ENCODE measurements at regions not wholly inside any gene's neighbourhood (a gene's known extent, or its start where the extent isn't known, plus 50 kb on each side); places are given as distances from the start of the nearest gene placed in this dataset.

GRCh38 chr18:56309104-56309503, 329.3 kb downstream of the TXNL1 start:
- no peak for DNase-seq (ENCODE audit: low read depth, low spot score)
- no peak for TF ChIP-seq CTCF (conservative IDR thresholded peaks at IDR 0.05)
- H3K4me1 Mint-ChIP-seq: peaks cover 27% of the 10 kb centered on the region
- H3K9me3 Mint-ChIP-seq: no peaks in the 10 kb centered on the region
- H3K27me3 Mint-ChIP-seq (ENCODE audit: low read depth): no peaks in the 10 kb centered on the region
- H3K36me3 Mint-ChIP-seq (ENCODE audit: low read depth): no peaks in the 10 kb centered on the region
- no peak overlapping the region for H3K27ac Mint-ChIP-seq (ENCODE audit: unreplicated experiment)
- H3K4me3 Mint-ChIP-seq: no peak overlapping the region

- Mint-ChIP-seq H3K27ac (ENCODE audit: unreplicated experiment) (no peak overlapping the region), H3K4me1 (peaks cover 20% of the 10 kb centered on the region), H3K9me3 (no peaks in the 10 kb centered on the region), H3K4me3 (no peak overlapping the region), H3K27me3 (ENCODE audit: low read depth) (no peaks in the 10 kb centered on the region), H3K36me3 (ENCODE audit: low read depth) (no peaks in the 10 kb centered on the region)
- no peak for TF ChIP-seq CTCF (conservative IDR thresholded peaks at IDR 0.05)
- DNase-seq (ENCODE audit: low read depth, low spot score): no peak
These were observed 330.8 kb downstream of the TXNL1 start for GRCh38 chr18:56307354-56308170.

DNA sequence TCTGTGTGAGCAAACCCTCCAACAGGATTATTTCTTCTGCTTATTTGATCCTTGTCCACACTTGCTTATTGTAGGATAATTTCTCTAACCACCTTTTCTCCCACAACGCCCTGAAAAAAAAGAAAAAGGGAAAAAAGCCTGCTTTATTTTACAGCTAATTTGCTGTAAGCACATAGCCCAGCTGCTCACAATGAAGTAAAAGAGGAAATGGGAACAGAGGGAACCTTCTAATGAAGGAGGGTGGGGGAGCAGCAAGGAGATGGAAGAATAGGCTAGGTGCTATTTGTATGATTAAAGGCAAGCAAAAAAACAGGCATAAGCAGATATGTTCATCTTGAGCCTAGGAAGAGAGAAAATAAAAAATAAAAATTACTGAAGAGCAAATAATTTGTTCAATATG, 331.6 kb downstream of the TXNL1 start:
- Mint-ChIP-seq H3K4me3 (no peak overlapping the region), H3K36me3 (ENCODE audit: low read depth) (no peaks in the 10 kb centered on the region), H3K27me3 (ENCODE audit: low read depth) (no peaks in the 10 kb centered on the region), H3K4me1 (peaks cover 17% of the 10 kb centered on the region), H3K9me3 (no peaks in the 10 kb centered on the region), H3K27ac (ENCODE audit: unreplicated experiment) (peak overlapping the region; percentile 16)
- TF ChIP-seq CTCF (conservative IDR thresholded peaks at IDR 0.05): no peak
- no peak for DNase-seq (ENCODE audit: low read depth, low spot score)

- Mint-ChIP-seq H3K27me3 (ENCODE audit: low read depth) (no peaks in the 10 kb centered on the region), H3K27ac (ENCODE audit: unreplicated experiment) (no peak overlapping the region), H3K36me3 (ENCODE audit: low read depth) (no peaks in the 10 kb centered on the region), H3K9me3 (peaks cover 3% of the 10 kb centered on the region), H3K4me3 (no peak overlapping the region), H3K4me1 (peaks cover 17% of the 10 kb centered on the region)
- no peak for TF ChIP-seq CTCF (conservative IDR thresholded peaks at IDR 0.05)
- no peak for DNase-seq (ENCODE audit: low read depth, low spot score)
These were observed 332.8 kb downstream of the TXNL1 start for GRCh38 chr18:56305583-56305982.

- Mint-ChIP-seq H3K9me3 (peaks cover 7% of the 10 kb centered on the region), H3K36me3 (ENCODE audit: low read depth) (no peaks in the 10 kb centered on the region), H3K27ac (ENCODE audit: unreplicated experiment) (no peak overlapping the region), H3K4me1 (peaks cover 12% of the 10 kb centered on the region), H3K27me3 (ENCODE audit: low read depth) (no peaks in the 10 kb centered on the region), H3K4me3 (no peak overlapping the region)
- DNase-seq (ENCODE audit: low read depth, low spot score): no peak
- TF ChIP-seq CTCF (conservative IDR thresholded peaks at IDR 0.05): no peak
These were observed 336.2 kb downstream of the TXNL1 start for GRCh38 chr18:56302156-56302555.
